ENCODE measurements at regions not wholly inside any gene's neighbourhood (a gene's known extent, or its start where the extent isn't known, plus 50 kb on each side); places are given as distances from the start of the nearest gene placed in this dataset.

- DNase-seq = no peak
These were observed 60.0 kb downstream of the ING1 start for GRCh38 chr13:110773480-110773879.

GRCh38 chr13:110774051-110774450 is 60.6 kb downstream of the ING1 start:
- no peak for DNase-seq

GRCh38 chr13:110774490-110774889 is 61.0 kb downstream of the ING1 start:
- no peak for DNase-seq

GRCh38 chr13:110775576-110775975 is 62.1 kb downstream of the ING1 start:
- DNase-seq = no peak

GRCh38 chr13:110777251-110777820 is 63.8 kb downstream of the ING1 start:
- no peak for DNase-seq

- DNase-seq = no peak
These were observed 65.5 kb downstream of the ING1 start for GRCh38 chr13:110779022-110779421.

- DNase-seq = no peak
These were observed 66.9 kb downstream of the ING1 start for GRCh38 chr13:110780422-110780821.

GRCh38 chr13:110782185-110782584 is 68.7 kb downstream of the ING1 start:
- DNase-seq = no peak

GRCh38 chr13:110784704-110785103 is 71.2 kb downstream of the ING1 start:
- DNase-seq = no peak

GRCh38 chr13:110788778-110789177 is 75.3 kb downstream of the ING1 start:
- no peak for DNase-seq

GRCh38 chr13:110789871-110790270 is 76.4 kb downstream of the ING1 start:
- no peak for DNase-seq

- no peak for DNase-seq
These were observed 76.9 kb downstream of the ING1 start for GRCh38 chr13:110790371-110790770.

- no peak for DNase-seq
These were observed 80.7 kb downstream of the ING1 start for GRCh38 chr13:110794209-110794608.

- DNase-seq = no peak
These were observed 83.9 kb downstream of the ING1 start for GRCh38 chr13:110797230-110797877.

- DNase-seq = no peak
These were observed 84.8 kb downstream of the ING1 start for GRCh38 chr13:110798081-110798994.

GRCh38 chr13:110799246-110800236 is 86.0 kb downstream of the ING1 start:
- DNase-seq = peak; percentile 83

GRCh38 chr13:110801044-110801443 is 87.5 kb downstream of the ING1 start:
- no peak for DNase-seq

- no peak for DNase-seq
These were observed 88.8 kb downstream of the ING1 start for GRCh38 chr13:110802260-110802659.

GRCh38 chr13:110806636-110807035 is 93.1 kb downstream of the ING1 start:
- no peak for DNase-seq

GRCh38 chr13:110807546-110807945 is 94.0 kb downstream of the ING1 start:
- no peak for DNase-seq

GRCh38 chr13:110808138-110808537 is 94.6 kb downstream of the ING1 start:
- DNase-seq = no peak

GRCh38 chr13:110809871-110810486 is 96.5 kb downstream of the ING1 start:
- DNase-seq = no peak

Measured in right forelimb (tissue), 1 donor.